Stimulated activated CD8-positive, alpha-beta memory T cell treated with anti-CD3 and anti-CD28 coated beads, Interleukin-4, amount 100 ng/mL, for 48 hours (primary cell): ENCODE measurements at regions not wholly inside any gene's neighbourhood (a gene's known extent, or its start where the extent isn't known, plus 50 kb on each side); places are given as distances from the start of the nearest gene placed in this dataset.

Source experiments
- DNase-seq: peaks from one replicate; pipeline ENCODE4 v3.0.0-alpha.2; 2020

- no peak for DNase-seq
These were observed 87.9 kb upstream of the FAM169A start for GRCh38 chr5:74953937-74954720.

DNA sequence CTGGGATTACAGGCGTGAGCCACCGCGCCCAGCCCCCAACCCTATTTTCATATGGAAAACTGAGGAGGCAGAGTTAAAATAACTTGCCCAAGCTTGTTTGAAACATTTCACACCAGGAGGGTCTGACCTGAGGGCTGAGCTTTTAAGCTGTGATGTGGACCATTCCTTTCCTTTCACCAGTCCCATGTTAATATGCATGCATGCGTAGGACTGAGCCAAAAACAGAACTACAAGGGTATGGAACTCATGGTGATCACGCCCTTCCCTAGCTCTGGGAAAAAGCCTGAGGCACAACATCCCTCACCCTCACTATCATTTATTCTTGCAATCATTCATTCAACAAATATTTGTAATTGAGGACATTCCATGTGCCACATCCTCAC, 87.4 kb upstream of the FAM169A start:
- no peak for DNase-seq

DNA sequence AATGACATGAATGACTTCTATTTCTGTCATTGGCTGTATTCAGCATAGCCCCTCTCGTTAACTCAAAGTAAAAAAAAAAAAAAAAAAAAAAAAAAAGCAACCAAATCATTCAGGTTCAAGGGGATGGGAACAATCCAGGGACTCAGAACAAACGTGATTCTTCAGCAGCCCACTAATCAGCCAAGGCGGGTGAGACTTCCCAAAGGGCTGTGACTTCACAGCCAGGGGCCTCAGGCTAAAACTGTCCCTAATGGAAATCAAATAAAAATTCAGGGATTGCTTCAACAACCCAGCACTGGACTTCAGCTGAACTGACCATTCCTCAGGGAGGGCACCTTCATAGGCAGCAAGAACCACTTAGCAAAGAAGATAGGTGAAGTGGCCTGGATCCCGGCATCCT, 86.2 kb upstream of the FAM169A start:
- no peak for DNase-seq

GRCh38 chr5:74951865-74952264, 85.7 kb upstream of the FAM169A start:
- DNase-seq = no peak

DNA sequence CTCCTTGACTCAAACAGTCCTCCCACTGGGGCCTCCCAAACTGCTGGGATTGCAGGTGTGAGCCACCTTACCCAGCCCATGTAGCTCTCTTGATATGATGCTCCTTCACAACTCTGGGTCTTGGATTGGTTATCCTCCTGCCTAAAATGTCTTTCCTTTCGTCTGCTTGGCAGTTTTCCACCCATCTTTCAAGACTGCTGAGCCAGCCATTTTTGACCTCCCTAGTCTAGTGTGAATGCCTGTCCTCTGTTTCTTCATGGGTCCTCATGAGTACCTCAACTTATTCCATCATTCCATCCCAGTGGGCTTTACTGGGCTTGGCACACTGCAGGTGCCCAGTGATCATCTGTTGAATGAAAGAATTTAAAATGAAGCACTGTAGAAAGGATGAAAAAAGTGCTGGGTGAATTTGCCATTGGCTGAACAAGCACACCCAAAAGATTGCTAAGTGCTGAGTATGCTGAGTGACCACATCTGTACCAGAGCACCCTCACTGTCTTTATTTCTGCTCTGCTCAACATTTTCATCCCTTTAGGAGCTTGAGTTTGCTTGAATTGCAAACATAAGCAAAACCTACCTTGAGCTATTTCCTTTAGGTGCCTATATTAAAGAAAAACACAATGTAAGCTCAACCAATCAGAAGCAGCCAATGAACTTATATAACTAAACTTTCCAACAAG, 84.8 kb upstream of the FAM169A start:
- no peak for DNase-seq

GRCh38 chr5:74949976-74950375, 83.8 kb upstream of the FAM169A start:
- DNase-seq = no peak

DNA sequence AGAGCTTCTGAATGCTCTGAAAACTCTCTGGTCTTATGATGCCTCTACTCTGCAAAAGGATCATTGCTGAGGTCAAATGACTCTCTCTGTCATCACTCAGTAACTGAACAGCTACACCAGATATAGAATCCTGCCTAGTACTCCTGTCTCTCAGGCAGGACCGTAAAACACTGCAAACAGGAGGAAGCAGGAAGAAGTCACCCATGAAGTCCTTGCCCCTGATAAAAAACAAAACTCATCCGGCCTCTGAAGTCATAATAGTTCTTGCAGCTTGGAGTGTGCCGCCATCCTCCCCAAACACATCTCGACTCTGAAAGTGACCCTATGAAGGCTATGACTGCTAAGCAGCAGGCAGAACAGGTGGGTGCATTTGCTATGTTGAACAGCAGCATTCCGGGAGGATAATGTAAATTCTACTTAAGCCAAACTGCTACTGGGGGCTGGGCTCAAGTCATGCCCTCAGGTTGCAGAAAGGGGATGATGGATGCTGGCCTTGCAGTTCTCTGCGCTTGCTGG, 81.9 kb upstream of the FAM169A start:
- no peak for DNase-seq

GRCh38 chr5:74946471-74946870, 80.3 kb upstream of the FAM169A start:
- DNase-seq = no peak

DNA sequence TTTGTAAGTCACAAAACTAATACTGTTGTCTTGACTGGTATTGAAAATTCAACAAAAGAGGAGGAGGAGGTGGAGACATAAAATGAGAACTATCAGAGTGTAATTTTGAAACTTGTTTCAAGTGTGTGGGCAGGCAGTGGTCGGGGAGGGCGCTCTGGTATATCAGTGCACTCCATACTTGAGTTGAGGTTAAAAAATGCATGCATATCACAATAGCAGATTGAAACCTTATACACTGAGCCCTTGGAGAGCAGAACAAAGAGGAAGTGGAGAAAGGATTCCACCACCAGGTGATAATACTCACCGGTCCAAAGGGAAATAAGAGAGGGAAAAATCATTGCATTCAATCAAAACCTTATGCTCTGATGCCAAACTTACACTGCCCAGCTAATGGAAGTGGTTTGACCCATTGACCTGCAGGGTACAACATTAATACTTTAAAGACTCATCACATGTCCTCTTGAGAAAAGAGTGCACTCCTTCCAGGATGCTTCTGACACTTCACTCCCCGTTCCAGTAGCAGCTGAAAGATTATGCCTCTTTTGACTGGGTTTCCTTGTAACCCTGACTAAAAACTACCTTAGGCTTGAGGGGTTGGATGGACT, 79.5 kb upstream of the FAM169A start:
- peak; percentile 62 for DNase-seq

DNA sequence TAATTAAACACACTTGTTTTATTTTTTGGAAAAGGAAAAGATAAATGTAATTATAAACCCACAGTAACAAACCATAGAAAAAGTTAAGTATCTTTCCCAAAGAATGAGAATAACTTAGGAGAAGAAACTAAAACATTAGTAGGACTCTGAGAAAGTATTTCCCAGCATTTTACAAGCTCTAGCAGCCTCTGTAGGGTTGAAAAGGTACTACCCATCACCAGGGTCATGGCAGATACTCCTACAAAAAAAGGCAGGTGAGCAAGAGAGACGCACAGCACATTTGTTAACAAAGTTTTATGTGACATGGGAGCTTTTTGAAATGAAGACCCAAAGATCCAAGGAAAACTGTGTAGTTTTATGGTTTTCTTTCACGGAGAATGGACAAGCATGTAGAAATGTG, 77.7 kb upstream of the FAM169A start:
- DNase-seq = no peak

DNA sequence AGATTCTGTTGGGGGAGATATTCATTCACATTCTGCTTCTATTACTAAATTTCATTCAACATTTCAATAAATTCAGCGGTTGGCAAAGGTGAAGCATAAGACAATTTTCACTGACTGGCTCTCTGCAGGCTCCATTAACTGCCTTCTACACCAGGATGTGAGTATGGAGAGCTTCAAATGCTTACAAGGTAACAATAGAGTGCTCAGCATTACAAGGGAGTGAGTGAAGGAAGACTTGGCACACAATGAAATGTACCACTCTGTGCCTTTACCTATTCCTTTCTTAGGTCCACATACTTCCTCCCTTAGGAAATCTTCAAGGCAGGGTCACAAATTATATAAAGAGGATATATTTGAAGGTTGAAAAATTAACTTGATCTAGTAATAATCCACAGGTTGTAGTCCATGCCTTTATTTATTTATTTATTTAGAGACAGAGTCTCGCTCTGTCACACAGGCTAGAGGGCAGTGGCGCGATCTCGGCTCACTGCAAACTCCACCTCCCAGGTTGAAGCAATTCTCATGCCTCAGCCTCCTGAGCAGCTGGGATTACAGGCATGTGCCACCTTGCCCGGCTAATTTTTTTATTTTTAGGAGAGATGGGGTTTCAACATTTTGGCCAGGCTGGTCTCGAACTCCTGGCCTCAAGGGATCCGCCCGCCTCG, 76.6 kb upstream of the FAM169A start:
- no peak for DNase-seq

DNA sequence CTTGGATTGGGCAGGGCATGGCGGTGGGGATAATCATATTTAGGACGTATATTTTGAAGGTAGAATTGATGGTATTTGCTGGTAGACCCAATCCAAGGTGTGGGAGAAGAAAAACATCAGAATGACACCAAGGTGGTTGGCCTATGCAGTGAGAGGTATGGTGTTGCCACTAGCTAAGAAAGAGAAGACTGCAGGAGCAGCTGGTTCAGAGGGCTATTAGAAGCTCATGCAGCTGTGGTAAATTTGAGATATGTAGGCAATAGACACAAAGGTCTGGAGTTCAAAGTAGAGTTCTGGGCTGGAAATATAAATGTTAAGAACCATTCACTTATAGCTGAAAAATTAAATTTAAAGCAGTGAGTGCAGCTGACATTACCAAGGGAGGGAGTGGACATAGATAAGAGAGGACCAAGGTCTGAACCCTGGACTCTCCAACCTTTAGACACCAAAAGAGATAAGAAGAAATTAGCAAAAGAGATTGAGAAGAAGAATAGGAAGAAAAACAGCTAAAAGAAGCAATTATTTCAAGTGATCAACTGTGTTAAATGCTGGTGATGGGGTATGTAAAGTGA, 74.7 kb upstream of the FAM169A start:
- no peak for DNase-seq

DNA sequence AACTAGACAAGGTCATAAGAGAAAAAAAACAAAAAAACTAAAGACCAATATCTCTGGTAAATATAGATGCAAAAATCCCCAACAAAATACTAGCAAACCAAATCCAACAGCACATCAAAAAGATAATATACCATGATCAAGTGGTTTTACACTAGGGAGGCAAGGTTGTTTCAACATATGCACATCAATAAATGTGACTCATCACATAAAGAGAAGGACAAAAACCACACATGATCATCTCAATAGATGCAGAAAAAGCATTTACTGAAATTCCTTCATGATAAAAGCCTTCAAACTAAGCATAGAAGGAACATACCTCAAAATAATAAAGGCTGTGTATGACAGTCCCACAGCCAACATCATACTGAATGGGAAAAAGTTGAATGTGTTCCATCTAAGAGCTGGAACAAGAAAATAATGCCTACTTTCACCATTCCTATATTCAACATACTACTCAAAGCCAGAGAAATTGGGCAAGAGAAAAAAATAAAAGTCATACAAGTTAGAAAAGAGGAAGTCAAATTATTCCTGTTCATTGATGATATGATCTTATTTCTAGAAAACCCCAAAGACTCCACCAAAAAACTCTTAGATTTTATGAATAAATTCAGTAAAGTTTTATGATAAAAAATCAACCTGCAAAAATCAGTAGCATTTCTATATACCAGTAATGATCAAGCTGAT, 72.2 kb upstream of the FAM169A start:
- no peak for DNase-seq

- no peak for DNase-seq
These were observed 69.5 kb upstream of the FAM169A start for GRCh38 chr5:74935752-74936091.

DNA sequence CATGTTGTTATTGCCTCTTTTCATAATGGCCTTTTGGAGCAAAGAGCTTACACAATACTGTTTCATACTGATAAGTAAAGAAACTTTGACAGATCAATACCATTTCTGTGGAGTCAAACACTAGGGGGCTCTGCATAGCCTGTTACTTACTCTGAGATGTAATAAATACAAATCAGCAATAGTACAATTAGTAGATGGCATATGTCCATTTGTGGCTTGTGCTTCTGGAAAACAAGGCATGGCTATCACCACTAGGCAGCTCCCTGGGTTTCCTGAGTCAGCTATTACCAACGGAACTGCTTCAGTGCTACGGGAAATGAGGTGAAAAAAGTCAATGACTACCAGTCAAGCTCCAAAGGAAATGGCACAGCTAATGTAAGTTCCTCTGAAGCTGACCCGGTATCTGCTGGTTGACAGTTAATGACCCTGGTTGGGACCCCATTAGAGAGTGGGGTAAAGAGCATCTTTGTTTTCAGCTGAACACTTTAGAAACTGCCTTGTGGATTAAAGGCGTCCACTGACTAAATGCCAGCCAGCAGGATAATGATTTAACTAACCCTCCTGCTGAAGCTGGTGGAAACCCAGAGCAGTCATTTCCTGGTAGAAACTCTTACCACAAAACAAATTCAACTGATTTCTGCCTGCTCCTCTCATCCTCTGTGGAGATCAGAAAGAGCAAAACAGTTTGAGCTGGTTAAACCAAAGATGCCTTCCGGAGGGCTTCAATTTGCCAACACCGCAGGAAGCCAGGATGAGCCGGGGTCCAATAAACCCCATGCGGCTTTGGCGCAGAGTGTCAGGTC, 69.0 kb upstream of the FAM169A start:
- peak; percentile 36 for DNase-seq

DNA sequence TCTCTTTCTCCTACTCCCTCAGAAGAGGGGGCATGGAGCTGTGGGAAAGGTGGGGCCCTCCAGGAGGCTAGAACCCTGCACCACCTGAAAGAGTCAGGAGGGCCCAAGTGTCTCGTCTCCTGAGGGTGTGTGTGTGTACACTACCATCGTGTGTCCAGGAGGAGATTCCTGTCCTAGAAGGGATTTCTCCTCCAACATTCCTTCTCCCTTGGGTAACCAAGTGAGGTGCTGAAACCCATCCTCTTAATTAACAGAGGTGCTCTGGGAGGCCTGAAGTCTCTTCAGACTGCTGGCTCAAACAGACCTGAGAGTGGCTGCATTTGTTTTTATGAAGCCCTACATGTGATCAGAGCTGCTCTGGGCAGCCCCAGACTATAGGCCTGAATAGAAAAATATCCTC, 61.1 kb upstream of the FAM169A start:
- no peak for DNase-seq

GRCh38 chr5:74919487-74919886, 53.3 kb upstream of the FAM169A start:
- DNase-seq = no peak

DNA sequence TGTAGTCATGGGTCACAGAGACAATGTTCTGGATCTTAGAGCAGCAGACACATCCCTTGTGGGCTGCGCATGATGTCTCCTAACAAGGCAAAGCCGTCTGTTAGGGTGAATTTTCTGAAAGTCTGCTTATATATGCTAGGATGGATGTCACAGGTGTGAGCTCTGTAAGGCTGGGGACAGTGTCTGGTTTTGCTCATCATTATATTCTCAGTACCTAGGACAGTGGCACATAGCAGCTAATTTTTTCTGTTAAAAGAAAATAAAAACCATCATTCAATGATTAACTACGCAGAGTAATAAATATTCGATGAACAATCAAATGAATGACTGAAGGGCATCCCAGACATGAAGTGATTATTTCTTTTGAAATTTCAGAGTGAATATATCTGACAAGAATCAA, 52.9 kb upstream of the FAM169A start:
- DNase-seq = no peak

- no peak for DNase-seq
These were observed 52.1 kb upstream of the FAM169A start for GRCh38 chr5:74918232-74918669.

DNA sequence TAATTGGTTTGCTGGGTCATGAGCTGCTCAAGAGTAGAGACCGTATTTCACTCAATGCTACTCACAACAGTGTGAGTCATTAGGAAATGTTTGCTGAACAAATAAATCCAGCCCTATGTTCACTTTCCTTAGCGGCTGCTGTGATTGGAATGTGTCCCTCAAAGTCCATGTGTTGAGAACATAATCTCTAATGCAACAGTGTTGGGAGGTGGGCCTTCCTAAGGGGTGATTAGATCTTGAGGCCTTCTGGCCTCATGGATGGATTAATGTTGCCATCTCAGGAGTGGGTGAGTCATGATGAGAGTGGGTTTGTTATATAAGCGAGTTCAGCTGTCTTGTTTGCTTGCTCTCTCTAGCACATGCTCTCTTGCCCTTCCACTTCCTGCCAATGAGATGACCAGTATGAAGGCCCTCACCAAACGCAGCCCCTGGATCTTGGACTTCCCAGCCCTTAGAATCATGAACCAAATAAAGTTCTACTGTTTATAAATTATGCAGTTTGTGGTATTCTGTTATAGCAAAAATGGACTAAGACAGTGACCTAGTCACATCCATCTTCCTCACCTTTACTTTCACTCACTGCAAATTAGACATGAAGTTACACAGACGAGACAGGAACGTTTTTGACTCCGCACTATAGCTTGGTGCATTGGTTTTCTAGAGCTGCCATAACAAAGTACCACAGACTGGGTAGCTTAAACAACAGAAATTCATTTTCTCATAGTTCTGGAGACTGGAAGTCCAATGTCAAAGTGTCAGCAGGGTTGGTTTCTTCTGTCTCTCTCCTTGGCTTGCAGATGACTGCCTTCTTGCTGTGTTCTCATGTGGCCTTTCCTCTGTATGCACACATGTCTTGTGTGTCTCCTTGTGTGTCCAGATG, 50.9 kb upstream of the FAM169A start:
- DNase-seq = no peak
